RKO (cell line): ENCODE measurements at regions not wholly inside any gene's neighbourhood (a gene's known extent, or its start where the extent isn't known, plus 50 kb on each side); places are given as distances from the start of the nearest gene placed in this dataset.

ENCODE experiments used
- DNase-seq: peaks from one replicate; pipeline ENCODE4 v3.0.0-alpha.2; 2016; ENCODE audit warnings: low spot score

DNA sequence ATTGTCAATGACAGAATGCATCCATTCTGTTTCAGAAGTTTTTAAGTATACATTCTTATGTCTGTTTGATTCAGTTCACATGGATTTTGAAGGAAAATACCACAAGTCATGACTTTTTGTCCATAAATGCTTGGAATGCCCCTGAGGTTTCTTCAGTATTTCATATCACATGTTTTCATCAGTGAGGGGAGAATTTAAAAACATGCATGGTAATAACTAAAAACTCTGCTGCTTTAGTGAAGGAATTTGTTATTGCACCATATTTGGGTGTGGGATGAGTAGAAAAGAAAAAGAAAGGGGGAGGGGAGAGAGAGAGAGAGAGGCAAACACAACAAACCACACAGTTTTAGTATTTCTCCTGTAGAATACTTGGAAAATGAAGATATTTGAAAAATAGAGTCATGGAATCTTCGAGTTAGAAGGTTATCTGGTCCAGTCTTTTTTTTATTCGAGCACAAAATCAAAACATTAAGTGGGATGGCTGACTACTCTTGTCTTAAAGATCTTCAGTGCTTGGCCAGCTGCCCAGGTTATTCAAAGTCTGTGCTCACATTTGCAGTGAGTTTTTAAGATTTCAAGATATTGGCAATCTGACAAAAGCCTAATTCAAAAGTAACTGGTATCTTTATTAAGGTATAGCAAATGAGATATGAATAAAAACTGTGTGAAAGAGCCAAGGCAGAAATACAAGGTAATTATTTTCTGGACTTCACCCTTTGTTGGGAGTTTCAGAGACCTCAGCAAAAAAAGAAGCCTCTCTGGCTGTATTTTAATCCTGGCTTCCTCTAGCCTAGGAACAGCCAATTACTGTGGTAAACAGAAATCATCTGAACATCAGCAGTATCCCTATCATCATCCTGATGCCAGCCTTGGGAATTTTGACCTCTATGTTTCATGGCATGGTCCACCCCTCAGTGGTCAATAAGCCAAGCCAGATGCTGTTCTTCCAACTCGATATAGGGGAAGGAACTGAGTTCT lies 687.9 kb upstream of the CITED2 start:
- no peak for DNase-seq

DNA sequence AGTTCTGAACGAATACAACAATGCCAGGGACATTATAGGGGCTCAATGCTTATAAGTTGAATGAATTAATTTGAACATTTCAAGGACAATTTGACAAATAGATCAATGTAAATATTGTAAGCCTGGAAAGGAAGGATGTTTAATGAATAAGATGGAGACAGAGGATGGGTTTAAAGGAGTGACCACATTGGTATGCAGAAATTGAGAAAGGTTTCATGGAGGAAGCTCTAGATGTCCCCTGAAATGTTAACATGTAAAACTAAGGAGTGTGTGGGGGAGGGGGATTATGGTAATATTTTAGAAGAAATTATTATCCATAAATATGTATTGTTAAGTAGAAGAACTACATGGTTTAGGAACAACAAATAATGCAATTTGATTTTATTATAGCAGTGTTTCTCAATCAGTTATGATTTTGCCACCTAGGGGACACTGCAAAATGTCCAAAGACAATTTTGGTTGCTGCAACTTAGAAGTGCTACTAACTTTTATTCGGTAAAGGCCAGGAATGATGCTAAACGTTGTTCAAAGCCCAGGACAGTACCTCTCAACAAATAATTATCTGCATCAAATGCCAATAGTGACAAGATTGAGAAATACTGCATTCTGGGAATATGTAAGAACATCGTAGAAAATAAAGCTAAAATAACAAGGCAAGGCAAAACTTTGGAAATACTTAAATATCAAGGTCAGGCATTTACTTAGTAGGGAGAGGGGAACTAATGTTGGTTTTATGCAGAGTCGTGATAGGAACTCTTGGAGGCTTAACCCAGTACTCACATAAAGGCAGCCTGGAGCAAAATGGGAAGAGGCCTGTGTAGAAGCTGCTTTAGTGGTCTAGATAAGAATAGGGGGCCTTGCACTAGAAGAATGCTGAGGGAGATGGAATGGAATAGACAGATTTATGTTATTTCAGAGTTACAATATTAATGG lies 686.9 kb upstream of the CITED2 start:
- DNase-seq: no peak

DNA sequence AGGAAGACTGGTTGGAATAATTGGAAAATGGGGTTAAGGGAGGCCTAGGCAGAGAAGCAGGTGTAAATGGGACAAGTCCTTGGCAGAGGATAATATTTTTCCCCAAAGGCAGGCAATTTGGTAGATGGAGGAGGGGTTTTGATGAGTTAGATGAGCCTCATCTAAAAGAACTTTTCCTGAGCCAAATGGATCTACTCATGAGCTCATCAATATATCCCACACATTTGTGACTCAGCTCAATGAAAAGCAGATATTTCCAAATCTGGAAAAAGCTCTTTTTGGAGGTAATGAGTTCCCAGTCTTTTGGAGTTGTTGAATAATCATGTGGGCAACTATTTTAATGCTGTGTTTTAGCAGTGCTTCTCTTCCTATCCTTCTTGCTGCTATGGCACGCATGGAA lies 685.5 kb upstream of the CITED2 start:
- no peak for DNase-seq

DNA sequence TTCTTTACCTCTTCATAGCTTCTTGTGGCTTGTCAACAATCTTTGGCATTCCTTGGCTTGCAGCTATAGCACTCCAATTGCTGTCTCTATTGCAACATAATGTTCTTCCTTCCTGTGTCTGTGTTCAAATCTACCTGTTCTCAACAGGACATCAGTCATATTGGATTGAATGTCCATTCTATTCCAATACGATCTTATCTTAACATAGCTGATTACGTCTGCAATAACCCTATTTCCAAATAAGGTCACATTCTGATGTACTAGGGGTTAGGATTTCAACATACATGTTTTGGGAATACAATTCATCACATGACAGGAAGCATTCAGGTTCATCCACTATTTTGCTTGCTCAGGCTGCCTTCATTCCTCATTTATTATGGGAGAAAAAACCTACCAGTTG lies 684.4 kb upstream of the CITED2 start:
- no peak for DNase-seq

- peak; percentile 16 for DNase-seq
Measured at GRCh38 chr6:140052736-140053729, 678.6 kb upstream of the CITED2 start.

- peak; percentile 91 for DNase-seq
Measured at GRCh38 chr6:140051521-140052512, 677.4 kb upstream of the CITED2 start.

DNA sequence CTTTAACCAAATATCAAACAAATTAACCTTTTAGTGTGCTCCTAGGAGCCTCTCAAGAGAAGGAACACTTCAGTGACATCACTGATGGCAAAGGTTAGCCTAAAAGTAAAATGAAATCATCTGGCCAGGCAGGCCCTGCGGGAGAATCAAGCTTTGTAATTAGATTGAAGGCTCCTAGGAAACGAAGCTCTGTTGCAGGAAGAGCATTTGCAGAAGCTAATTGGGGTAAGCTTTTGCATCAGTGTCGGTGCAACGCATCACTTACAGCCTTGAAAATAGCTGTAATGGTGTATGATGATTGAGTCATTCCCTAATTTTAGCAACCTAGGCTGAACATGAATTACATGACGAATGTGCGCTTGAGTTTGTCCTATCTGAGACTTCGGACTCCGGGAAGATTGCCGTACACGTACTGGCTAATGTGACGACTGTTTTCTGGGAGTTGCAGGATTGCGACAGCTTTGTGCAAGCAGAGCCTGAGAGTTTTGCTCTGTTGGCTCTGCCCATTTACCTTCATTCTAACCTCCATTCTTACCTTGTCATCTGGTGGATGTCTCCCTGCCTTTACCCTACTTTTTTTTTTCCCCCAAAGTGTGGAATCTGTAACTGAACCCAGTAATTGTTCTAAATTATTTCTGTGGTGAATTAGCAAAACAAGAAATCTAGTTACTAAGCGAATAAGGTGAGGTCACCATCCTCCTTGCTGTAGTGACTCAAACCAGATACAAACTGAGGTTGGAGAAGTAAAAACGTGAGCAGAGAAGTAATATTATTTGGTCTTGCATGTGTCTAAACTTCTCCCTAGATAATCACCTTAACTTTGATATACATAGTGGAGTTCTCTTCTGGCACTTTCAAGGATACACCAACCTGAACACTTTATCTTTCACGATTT lies 675.9 kb upstream of the CITED2 start:
- DNase-seq: peak; percentile 14

DNA sequence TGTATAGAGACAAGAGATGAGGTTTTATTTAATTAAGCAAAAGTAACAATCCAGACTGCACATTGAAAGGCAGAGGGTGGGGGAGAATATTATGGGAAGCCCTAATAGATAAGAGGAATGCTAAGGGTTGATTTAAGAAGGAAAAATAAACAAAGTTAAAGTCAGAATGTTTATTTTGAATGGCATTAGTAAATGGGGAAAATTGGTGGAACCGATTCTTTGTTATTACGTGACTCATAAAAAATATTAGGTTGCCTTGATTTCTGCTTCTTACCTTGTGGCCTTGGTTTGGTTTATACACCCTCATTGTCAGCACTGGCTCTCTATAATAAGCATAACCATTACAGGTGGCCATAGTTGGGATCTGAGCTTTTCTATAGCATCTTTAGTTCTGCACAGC lies 674.8 kb upstream of the CITED2 start:
- no peak for DNase-seq

DNA sequence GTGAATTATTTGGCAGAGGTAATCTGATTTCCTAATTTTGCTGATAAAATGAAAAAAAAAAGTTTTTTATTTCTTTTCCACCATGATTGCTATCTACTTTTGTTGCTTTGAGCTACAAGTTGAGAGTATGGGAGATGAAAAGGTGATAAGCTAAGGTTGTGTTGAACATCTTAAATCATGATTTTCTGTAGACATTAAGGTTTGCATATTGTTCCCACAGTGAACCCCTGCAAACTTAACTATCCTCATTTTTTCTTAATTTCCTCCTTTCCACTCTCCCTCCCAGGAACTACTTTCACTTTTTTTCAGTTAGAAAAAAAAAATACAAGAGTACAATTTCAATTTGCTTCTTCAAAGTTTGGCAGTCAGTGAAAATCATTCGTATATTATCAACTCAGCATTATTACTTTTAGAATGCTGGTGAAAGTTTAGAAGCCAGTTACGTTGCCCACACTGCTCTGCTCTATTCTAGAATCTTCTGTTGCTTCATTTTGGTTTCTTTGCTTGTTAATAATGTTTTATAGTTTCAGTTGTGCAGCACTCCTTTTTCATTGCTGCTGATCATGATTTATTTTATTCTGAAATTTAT lies 673.8 kb upstream of the CITED2 start:
- no peak for DNase-seq

- no peak for DNase-seq
Measured at GRCh38 chr6:140047321-140047720, 672.9 kb upstream of the CITED2 start.

- DNase-seq: no peak
Measured at GRCh38 chr6:140046016-140046632, 671.7 kb upstream of the CITED2 start.

GRCh38 chr6:140045116-140045515 lies 670.7 kb upstream of the CITED2 start:
- no peak for DNase-seq

GRCh38 chr6:140044626-140045025 lies 670.2 kb upstream of the CITED2 start:
- DNase-seq: no peak

- DNase-seq: peak; percentile 72
Measured at GRCh38 chr6:140043762-140044378, 669.4 kb upstream of the CITED2 start.

- DNase-seq: peak; percentile 84
Measured at GRCh38 chr6:140043357-140043756, 668.9 kb upstream of the CITED2 start.

DNA sequence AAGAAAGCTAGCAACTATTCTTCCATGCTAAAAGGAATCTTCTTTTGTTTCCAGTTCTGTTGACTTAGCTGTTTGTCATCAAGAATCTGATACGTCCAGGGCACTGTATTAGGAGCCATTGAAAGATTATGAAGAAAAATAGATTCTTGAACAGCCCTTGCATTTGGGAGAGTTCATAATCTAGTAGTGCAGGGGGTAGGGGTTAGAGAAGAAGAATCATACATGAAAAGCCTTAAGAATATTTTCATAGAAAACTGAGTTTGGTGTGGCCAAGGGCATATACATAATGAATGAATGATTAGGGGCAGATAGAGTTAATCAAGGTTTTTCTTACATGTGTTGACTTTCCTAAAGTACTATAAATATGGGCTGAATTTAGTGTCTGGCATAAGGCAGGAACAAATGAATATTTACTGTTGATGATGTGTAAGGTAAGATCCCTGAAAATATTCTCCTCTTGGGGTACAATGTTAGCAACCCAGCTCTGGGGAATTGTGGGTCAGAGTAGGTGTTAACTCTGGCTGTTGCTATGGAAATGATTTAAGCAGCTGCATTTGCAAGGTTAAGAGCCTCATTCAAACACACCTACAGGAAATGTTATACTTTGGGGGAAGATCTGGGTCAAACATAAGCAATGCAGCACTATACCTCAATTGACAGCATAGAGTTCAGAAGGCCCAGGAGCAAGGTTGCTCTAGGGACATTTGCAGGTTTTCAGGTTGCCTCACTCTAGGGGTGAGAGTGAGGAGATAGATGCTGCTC lies 667.3 kb upstream of the CITED2 start:
- no peak for DNase-seq

- DNase-seq: no peak
Measured at GRCh38 chr6:140041056-140041455, 666.6 kb upstream of the CITED2 start.
